ENCODE measurements at regions not wholly inside any gene's neighbourhood (a gene's known extent, or its start where the extent isn't known, plus 50 kb on each side); places are given as distances from the start of the nearest gene placed in this dataset.

DNA sequence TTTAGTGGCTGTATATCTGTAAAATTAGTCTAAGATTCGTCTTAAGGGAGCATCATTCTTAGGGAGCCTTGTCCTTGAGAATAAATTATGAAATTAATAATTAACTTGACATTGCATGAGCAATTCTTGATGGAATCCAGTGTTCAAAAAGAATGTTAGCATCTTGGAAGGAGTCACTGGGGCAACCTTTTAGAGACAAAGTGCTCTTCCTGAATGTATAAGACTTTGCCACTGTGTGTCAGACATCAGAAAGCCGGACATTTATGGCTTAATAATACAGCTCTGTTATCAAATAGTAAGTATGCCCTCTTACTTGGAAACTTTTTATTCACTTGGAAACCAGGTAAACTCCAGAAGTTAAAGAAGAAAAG lies 83.3 kb downstream of the CCER1 start:
- no peak for DNase-seq (ENCODE audit: low read depth)
- no peak overlapping the region for H3K4me3 ChIP-seq (ENCODE audit: low read depth, low read length)
- TF ChIP-seq, protein P1, sequence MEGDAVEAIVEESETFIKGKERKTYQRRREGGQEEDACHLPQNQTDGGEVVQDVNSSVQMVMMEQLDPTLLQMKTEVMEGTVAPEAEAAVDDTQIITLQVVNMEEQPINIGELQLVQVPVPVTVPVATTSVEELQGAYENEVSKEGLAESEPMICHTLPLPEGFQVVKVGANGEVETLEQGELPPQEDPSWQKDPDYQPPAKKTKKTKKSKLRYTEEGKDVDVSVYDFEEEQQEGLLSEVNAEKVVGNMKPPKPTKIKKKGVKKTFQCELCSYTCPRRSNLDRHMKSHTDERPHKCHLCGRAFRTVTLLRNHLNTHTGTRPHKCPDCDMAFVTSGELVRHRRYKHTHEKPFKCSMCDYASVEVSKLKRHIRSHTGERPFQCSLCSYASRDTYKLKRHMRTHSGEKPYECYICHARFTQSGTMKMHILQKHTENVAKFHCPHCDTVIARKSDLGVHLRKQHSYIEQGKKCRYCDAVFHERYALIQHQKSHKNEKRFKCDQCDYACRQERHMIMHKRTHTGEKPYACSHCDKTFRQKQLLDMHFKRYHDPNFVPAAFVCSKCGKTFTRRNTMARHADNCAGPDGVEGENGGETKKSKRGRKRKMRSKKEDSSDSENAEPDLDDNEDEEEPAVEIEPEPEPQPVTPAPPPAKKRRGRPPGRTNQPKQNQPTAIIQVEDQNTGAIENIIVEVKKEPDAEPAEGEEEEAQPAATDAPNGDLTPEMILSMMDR (conservative IDR thresholded peaks at IDR 0.05; ENCODE audit: low read depth, low read length) = no peak

- TF ChIP-seq, protein P1 (conservative IDR thresholded peaks at IDR 0.05; ENCODE audit: low read depth, low read length) = no peak
- no peak for DNase-seq (ENCODE audit: low read depth)
- H3K4me3 ChIP-seq (ENCODE audit: low read depth, low read length) = no peak overlapping the region
Observed at GRCh38 chr12:90870971-90871725, 83.8 kb downstream of the CCER1 start.

DNA sequence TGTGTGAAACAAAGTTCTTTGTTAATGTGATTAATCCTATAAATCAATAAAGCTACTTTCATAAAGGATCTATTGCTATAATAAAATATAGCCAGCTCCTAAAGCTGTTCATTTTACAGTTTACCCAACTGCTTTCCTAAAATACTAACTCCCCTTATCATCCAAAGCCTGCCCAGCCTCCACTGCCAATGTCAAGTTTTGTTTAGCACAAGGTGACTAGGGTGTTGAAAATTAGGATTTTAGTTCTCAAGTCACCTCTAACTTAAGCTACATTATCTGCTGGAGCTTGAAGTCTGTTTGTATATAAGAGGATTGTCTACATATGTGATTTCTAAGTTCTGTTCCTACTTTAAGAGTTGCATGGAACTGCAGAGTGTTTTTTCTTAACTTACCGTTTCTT lies 86.3 kb downstream of the CCER1 start:
- TF ChIP-seq, protein P1 (conservative IDR thresholded peaks at IDR 0.05; ENCODE audit: low read depth, low read length) = no peak
- no peak for DNase-seq (ENCODE audit: low read depth)

DNA sequence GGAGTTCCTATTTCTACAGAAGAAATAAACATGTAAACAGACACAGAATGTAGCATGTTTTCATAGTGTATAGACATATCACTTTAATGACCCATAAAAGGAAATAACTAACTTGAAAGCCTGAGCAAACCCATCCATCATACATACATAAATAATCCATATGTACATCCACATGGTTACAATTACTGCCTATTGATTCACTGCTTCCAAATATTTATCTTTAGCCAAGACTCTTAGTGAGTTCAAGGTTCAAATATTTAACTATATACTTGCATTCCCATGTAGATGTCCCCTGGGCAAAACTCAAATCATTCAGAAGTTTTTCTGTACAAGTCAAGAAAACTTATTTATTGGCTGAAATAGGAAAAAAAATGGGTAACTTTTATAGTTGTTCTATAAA lies 95.4 kb downstream of the CCER1 start:
- H3K4me3 ChIP-seq (ENCODE audit: low read depth, low read length) = no peak overlapping the region
- TF ChIP-seq, protein P1 (conservative IDR thresholded peaks at IDR 0.05; ENCODE audit: low read depth, low read length) = no peak
- no peak for DNase-seq (ENCODE audit: low read depth)

More for the DNA sequence above, 86.3 kb downstream of the CCER1 start:
- H3K4me3 ChIP-seq (ENCODE audit: low read depth, low read length) = no peak overlapping the region

GRCh38 chr12:90858252-90858651 lies 96.7 kb downstream of the CCER1 start:
- no peak for DNase-seq (ENCODE audit: low read depth)
- no peak overlapping the region for H3K4me3 ChIP-seq (ENCODE audit: low read depth, low read length)
- TF ChIP-seq, protein P1 (conservative IDR thresholded peaks at IDR 0.05; ENCODE audit: low read depth, low read length) = no peak

GRCh38 chr12:90855534-90855933 lies 99.4 kb downstream of the CCER1 start:
- no peak for DNase-seq (ENCODE audit: low read depth)
- TF ChIP-seq, protein P1 (conservative IDR thresholded peaks at IDR 0.05; ENCODE audit: low read depth, low read length) = no peak

DNA sequence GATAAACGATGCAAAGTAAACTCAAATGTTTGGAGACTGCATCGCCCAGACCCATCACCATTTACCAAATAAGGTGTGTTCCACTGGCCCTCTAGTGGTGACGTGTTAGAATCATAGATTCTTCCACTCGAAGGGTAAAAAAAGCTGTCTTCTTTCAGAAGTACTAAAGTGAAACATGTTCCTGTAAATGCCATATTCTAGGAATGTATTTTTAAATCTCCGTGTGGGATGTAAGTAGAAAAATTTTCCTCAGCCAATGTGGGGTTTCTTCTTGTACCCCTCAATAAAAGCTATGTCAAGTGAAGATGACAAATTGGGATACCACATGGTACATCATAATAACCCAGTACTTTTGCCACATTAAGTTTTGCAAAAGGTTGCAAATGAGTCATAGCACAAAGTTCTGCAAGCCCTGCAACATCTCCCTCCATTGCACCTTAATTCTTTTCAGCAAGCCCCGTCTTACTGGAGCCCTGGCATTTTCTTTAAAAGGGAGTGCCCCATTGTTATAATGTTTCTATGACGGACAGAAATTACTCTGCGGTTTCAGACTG lies 100.8 kb downstream of the CCER1 start:
- H3K4me3 ChIP-seq (ENCODE audit: low read depth, low read length) = no peak overlapping the region
- DNase-seq (ENCODE audit: low read depth) = peak; percentile 3
- TF ChIP-seq, protein P1 (conservative IDR thresholded peaks at IDR 0.05; ENCODE audit: low read depth, low read length) = peak; percentile 86

More at GRCh38 chr12:90855534-90855933, 99.4 kb downstream of the CCER1 start:
- H3K4me3 ChIP-seq (ENCODE audit: low read depth, low read length) = no peak overlapping the region

All from epithelial cell of proximal tubule (primary cell).